Germinal center (tissue), 1 donor: ENCODE measurements at regions not wholly inside any gene's neighbourhood (a gene's known extent, or its start where the extent isn't known, plus 50 kb on each side); places are given as distances from the start of the nearest gene placed in this dataset.
"Not testable (repeated sequence)": the region's sequence is repeated elsewhere in the genome, so short reads cannot be mapped to it uniquely, and the experiment has no call there.

ENCODE experiments used
- DNase-seq: peaks from one replicate; pipeline ENCODE4 v3.0.0; 2012; ENCODE audit warnings: mixed read lengths, low spot score

GRCh38 chr2:234558642-234559041 is 61.8 kb upstream of the ARL4C start:
- DNase-seq, result no peak

- no peak for DNase-seq
Measured at GRCh38 chr2:234556848-234557573, 60.1 kb upstream of the ARL4C start.

DNA sequence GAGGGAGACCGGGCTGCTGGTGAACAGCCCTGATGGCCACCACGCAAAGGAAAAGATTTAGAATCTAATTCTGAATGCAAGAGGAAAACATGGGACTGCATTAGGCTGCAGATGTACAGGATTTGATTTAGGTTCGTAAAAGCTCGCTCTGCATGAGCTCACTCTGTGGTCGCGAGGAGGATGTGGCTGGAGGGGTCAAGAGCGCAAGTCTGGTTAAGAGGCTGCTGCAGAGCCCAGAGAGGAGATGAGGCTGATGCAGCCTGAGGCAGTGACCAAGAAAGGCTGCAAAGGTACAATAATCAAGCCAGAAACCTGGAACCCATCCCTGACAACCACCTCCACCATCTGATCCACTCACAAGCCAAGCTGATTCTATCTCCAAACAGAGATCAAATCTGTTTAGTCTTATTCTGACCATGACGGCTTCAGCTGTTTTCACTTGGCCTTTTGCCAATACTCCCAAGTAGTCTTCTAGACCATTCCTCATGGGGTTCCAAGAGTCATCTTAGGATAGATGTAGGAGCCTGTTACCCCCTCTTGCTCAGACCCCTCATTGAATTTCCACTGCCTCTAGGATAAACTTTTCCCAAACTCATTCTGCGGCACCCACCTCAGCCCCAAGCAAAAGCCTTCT is 58.9 kb upstream of the ARL4C start:
- no peak for DNase-seq

GRCh38 chr2:234555161-234555560 is 58.3 kb upstream of the ARL4C start:
- no peak for DNase-seq

GRCh38 chr2:234553223-234553622 is 56.3 kb upstream of the ARL4C start:
- not testable (repeated sequence) for DNase-seq

DNA sequence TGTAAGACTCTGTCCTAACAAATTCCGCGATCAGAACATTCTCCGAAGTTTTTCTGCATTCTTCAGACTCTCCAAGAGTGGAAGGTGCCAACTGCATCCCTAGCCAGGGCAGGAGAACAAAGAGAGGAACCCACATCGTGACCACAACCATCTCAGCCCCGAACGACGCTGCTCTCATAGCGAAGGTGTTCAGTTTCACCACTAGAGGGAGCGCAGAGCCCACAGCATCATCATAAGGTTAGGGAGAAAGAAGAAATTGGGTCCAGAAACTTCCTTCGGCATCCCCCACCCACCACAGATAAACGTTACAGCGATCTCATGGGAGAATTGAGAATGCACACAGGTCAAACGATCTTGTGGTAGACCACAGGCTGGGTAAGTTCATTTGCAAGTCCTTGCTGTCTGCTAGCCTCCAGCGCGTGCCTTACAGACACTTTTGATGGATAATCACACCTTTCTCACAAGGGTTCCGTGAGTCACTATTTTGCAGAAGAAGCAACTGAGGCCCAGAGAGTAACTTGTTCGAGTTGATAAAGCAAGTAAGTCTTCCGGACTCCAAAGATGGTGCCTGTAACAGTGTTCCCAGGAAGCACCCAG is 53.7 kb upstream of the ARL4C start:
- DNase-seq, result peak; percentile 70

- no peak for DNase-seq
Measured at GRCh38 chr2:234550056-234550455, 53.2 kb upstream of the ARL4C start.

DNA sequence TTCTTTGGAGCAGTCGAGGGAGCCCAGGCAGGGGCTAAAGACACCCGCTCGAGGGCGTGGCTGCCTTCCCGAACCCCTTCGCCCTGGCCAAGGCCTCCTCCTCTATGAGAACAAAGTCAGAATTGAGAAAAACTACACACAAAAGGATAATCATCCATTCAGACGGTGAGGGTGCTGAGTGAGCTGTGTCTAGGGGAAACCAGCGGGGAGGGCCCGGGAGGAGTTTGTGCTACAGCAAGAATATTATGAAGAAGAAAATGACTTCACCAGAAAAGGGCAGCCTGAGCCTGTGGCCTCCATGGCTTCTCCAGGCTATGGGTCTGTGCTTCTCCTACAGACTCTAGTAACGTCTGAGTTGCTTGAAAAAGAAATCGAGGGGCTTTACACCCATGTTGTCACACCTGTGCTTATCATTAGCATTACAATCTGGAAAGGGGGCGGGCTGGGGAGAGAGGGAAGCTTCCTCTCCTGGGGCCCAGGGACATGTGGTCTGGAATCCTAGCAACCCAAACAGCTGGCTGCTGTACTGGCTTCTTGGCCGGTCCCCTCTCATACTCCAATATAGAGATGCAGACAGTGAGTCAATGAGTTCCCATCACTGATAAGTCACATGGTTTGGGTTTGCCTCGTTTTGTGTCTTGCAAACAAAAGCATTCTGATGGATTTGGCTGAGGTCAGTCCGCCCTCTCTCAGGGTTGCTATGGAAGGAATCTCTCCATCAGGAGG is 52.0 kb upstream of the ARL4C start:
- no peak for DNase-seq

DNA sequence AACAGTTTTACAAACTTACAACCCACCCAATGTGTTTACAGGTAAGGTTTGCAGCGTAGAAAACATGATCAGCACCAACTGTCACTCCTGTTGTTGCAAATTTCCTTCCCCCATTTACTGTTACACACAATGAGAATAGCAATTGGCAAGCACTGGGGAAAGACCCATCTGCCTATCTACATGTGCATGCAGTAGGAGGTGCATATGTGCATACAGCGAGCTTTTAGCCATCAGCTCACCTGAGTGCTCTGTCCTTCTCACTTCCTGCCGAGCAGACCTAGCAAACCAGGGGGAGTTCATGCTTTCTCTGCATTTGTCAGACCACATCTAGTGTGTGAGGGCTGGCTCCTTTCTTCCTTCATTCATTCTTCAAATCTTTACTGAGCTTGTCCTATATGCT is 49.9 kb upstream of the ARL4C start:
- no peak for DNase-seq
